Neural cell (in vitro differentiated cells): ENCODE measurements at regions not wholly inside any gene's neighbourhood (a gene's known extent, or its start where the extent isn't known, plus 50 kb on each side); places are given as distances from the start of the nearest gene placed in this dataset.

Source experiments
- EZH2 ChIP-seq: fragments of 200-600, 300-800 bp; shearing (Covaris generic), sonication (generic); IDR thresholded peaks from 2 replicates; pipeline ENCODE4 v1.6.1; 2014; ENCODE audit warnings: antibody characterized with exemption, low read length, borderline replicate concordance, mild to moderate bottlenecking; ENCODE audit not compliant: insufficient read depth, poor library complexity, severe bottlenecking
- MXI1 ChIP-seq: fragments of 450-650 bp; conservative IDR thresholded peaks from 2 replicates; pipeline ENCODE4 v1.6.1; 2014; ENCODE audit warnings: antibody characterized with exemption, mild to moderate bottlenecking; ENCODE audit not compliant: poor library complexity, severe bottlenecking
- POLR2AphosphoS5 ChIP-seq: IDR thresholded peaks from 2 replicates; pipeline ENCODE4 v1.6.1; 2012
- SMC3 ChIP-seq: fragments of 450-650 bp; conservative IDR thresholded peaks from 2 replicates; pipeline ENCODE4 v1.6.1; 2014; ENCODE audit warnings: antibody characterized with exemption, mild to moderate bottlenecking, moderate library complexity; ENCODE audit not compliant: poor library complexity
- TAF1 ChIP-seq: IDR thresholded peaks from 2 replicates; pipeline ENCODE4 v1.6.1; 2012; ENCODE audit warnings: low read depth
- TF ChIP-seq, protein P1 (sequence below): fragments of 450-650 bp; IDR thresholded peaks from 2 replicates; pipeline ENCODE4 v1.5.1; 2014; ENCODE audit warnings: antibody characterized with exemption, mild to moderate bottlenecking, moderate library complexity; ENCODE audit not compliant: poor library complexity, severe bottlenecking
- TF ChIP-seq, protein P2 (sequence below): IDR thresholded peaks from 2 replicates; pipeline ENCODE4 v1.6.1; 2012; ENCODE audit warnings: borderline replicate concordance

DNA sequence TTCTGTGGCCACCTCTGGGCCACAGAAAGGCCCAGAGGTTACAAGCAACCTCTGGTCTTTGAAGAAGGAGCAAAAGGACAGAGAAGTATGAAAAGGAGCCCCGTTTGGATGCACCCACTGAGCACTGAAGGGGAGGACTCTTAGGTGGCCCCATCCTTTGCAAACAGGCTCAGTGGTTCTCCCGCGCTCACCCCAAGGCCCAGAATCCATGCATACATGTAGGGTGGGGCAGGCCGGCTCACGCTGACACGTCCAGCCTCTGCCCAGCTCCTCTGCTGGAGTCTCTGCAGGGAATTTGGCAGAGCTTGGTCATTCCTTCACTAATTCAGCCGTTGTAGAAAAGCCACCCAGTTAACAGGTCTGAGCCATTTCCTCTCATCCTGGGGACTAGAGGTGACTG lies 61.3 kb upstream of the AJAP1 start:
- TF ChIP-seq, protein P1, sequence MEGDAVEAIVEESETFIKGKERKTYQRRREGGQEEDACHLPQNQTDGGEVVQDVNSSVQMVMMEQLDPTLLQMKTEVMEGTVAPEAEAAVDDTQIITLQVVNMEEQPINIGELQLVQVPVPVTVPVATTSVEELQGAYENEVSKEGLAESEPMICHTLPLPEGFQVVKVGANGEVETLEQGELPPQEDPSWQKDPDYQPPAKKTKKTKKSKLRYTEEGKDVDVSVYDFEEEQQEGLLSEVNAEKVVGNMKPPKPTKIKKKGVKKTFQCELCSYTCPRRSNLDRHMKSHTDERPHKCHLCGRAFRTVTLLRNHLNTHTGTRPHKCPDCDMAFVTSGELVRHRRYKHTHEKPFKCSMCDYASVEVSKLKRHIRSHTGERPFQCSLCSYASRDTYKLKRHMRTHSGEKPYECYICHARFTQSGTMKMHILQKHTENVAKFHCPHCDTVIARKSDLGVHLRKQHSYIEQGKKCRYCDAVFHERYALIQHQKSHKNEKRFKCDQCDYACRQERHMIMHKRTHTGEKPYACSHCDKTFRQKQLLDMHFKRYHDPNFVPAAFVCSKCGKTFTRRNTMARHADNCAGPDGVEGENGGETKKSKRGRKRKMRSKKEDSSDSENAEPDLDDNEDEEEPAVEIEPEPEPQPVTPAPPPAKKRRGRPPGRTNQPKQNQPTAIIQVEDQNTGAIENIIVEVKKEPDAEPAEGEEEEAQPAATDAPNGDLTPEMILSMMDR: no peak
- TF ChIP-seq POLR2AphosphoS5: no peak
- no peak for TF ChIP-seq SMC3
- TF ChIP-seq MXI1: no peak
- TF ChIP-seq, protein P2, sequence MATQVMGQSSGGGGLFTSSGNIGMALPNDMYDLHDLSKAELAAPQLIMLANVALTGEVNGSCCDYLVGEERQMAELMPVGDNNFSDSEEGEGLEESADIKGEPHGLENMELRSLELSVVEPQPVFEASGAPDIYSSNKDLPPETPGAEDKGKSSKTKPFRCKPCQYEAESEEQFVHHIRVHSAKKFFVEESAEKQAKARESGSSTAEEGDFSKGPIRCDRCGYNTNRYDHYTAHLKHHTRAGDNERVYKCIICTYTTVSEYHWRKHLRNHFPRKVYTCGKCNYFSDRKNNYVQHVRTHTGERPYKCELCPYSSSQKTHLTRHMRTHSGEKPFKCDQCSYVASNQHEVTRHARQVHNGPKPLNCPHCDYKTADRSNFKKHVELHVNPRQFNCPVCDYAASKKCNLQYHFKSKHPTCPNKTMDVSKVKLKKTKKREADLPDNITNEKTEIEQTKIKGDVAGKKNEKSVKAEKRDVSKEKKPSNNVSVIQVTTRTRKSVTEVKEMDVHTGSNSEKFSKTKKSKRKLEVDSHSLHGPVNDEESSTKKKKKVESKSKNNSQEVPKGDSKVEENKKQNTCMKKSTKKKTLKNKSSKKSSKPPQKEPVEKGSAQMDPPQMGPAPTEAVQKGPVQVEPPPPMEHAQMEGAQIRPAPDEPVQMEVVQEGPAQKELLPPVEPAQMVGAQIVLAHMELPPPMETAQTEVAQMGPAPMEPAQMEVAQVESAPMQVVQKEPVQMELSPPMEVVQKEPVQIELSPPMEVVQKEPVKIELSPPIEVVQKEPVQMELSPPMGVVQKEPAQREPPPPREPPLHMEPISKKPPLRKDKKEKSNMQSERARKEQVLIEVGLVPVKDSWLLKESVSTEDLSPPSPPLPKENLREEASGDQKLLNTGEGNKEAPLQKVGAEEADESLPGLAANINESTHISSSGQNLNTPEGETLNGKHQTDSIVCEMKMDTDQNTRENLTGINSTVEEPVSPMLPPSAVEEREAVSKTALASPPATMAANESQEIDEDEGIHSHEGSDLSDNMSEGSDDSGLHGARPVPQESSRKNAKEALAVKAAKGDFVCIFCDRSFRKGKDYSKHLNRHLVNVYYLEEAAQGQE: no peak
- no peak for TF ChIP-seq TAF1
- no peak for TF ChIP-seq EZH2
